ENCODE measurements at regions not wholly inside any gene's neighbourhood (a gene's known extent, or its start where the extent isn't known, plus 50 kb on each side); places are given as distances from the start of the nearest gene placed in this dataset.

- DNase-seq (ENCODE audit: low read depth), result no peak
- TF ChIP-seq CTCF (IDR thresholded peaks at IDR 0.05; ENCODE audit: low read depth, low read length, missing control alignments), result no peak
- H3K4me3 ChIP-seq (ENCODE audit: low read depth, low read length), result no peak overlapping the region
- in situ Hi-C loops (cut with HindIII; ENCODE audit: low sequenced_read_pairs), result no loop called here
These were observed 297.7 kb upstream of the SALL3 start for GRCh38 chr18:78681934-78682333.

GRCh38 chr18:78682716-78683115 is 296.9 kb upstream of the SALL3 start:
- in situ Hi-C loops (cut with HindIII; ENCODE audit: low sequenced_read_pairs), result no loop called here
- H3K4me3 ChIP-seq (ENCODE audit: low read depth, low read length), result no peak overlapping the region
- TF ChIP-seq CTCF (IDR thresholded peaks at IDR 0.05; ENCODE audit: low read depth, low read length, missing control alignments), result no peak
- DNase-seq (ENCODE audit: low read depth), result no peak

- no peak for TF ChIP-seq CTCF (IDR thresholded peaks at IDR 0.05; ENCODE audit: low read depth, low read length, missing control alignments)
- in situ Hi-C loops (cut with HindIII; ENCODE audit: low sequenced_read_pairs), result no loop called here
These were observed 296.2 kb upstream of the SALL3 start for GRCh38 chr18:78683191-78684010.

GRCh38 chr18:78685250-78685979 is 294.2 kb upstream of the SALL3 start:
- no peak for TF ChIP-seq CTCF (IDR thresholded peaks at IDR 0.05; ENCODE audit: low read depth, low read length, missing control alignments)
- H3K4me3 ChIP-seq (ENCODE audit: low read depth, low read length), result no peak overlapping the region
- in situ Hi-C loops (cut with HindIII; ENCODE audit: low sequenced_read_pairs), result no loop called here
- no peak for DNase-seq (ENCODE audit: low read depth)

More at GRCh38 chr18:78683191-78684010, 296.2 kb upstream of the SALL3 start:
- H3K4me3 ChIP-seq (ENCODE audit: low read depth, low read length), result no peak overlapping the region
- no peak for DNase-seq (ENCODE audit: low read depth)

- in situ Hi-C loops (cut with HindIII; ENCODE audit: low sequenced_read_pairs), result no loop called here
- no peak overlapping the region for H3K4me3 ChIP-seq (ENCODE audit: low read depth, low read length)
- no peak for TF ChIP-seq CTCF (IDR thresholded peaks at IDR 0.05; ENCODE audit: low read depth, low read length, missing control alignments)
These were observed 293.6 kb upstream of the SALL3 start for GRCh38 chr18:78685980-78686530.

GRCh38 chr18:78686976-78687685 is 292.5 kb upstream of the SALL3 start:
- in situ Hi-C loops (cut with HindIII; ENCODE audit: low sequenced_read_pairs), result no loop called here

More at GRCh38 chr18:78685980-78686530, 293.6 kb upstream of the SALL3 start:
- DNase-seq (ENCODE audit: low read depth), result no peak

More at GRCh38 chr18:78686976-78687685, 292.5 kb upstream of the SALL3 start:
- no peak for DNase-seq (ENCODE audit: low read depth)
- no peak for TF ChIP-seq CTCF (IDR thresholded peaks at IDR 0.05; ENCODE audit: low read depth, low read length, missing control alignments)
- no peak overlapping the region for H3K4me3 ChIP-seq (ENCODE audit: low read depth, low read length)

Data from astrocyte of the cerebellum (primary cell).